Endothelial cell (in vitro differentiated cells): ENCODE measurements at regions not wholly inside any gene's neighbourhood (a gene's known extent, or its start where the extent isn't known, plus 50 kb on each side); places are given as distances from the start of the nearest gene placed in this dataset.

Experiments used
- DNase-seq: peaks from one replicate; pipeline ENCODE4 v3.0.0; 2021; ENCODE audit warnings: low spot score
- H3K27ac Mint-ChIP-seq: one replicate; pipeline ENCODE4 v1.8.0; 2021; ENCODE audit warnings: mixed read lengths, inconsistent platforms; ENCODE audit not compliant: unreplicated experiment
- H3K27me3 Mint-ChIP-seq: one replicate; pipeline ENCODE4 v1.8.0; 2021; ENCODE audit warnings: mild to moderate bottlenecking, moderate library complexity, mixed read lengths, inconsistent platforms; ENCODE audit not compliant: unreplicated experiment
- H3K36me3 Mint-ChIP-seq: one replicate; pipeline ENCODE4 v1.8.0; 2021; ENCODE audit warnings: mild to moderate bottlenecking, low read depth, mixed read lengths, inconsistent platforms; ENCODE audit not compliant: unreplicated experiment
- H3K4me1 Mint-ChIP-seq: one replicate; pipeline ENCODE4 v1.8.0; 2021; ENCODE audit warnings: mild to moderate bottlenecking, mixed read lengths, inconsistent platforms; ENCODE audit not compliant: unreplicated experiment
- H3K4me3 Mint-ChIP-seq: one replicate; pipeline ENCODE4 v1.8.0; 2021; ENCODE audit warnings: mild to moderate bottlenecking, mixed read lengths, inconsistent platforms; ENCODE audit not compliant: unreplicated experiment
- H3K9me3 Mint-ChIP-seq: one replicate; pipeline ENCODE4 v1.8.0; 2021; ENCODE audit warnings: mixed read lengths, inconsistent platforms; ENCODE audit not compliant: unreplicated experiment
- CTCF ChIP-seq: fragments of 200-600 bp; sonication (generic); IDR thresholded peaks from one replicate; pipeline ENCODE4 v1.5.0; 2021; ENCODE audit warnings: antibody characterized with exemption; ENCODE audit not compliant: unreplicated experiment

GRCh38 chr11:129595038-129595962, 219.7 kb downstream of the BARX2 start:
- Mint-ChIP-seq H3K27ac (no peak overlapping the region), H3K4me3 (no peak overlapping the region), H3K27me3 (no peaks in the 10 kb centered on the region), H3K36me3 (no peaks in the 10 kb centered on the region), H3K9me3 (no peaks in the 10 kb centered on the region), H3K4me1 (no peaks in the 10 kb centered on the region)
- TF ChIP-seq CTCF, result no peak
- no peak for DNase-seq

- no peaks in the 10 kb centered on the region for H3K36me3 Mint-ChIP-seq
- no peak for TF ChIP-seq CTCF
- no peaks in the 10 kb centered on the region for H3K27me3 Mint-ChIP-seq
- H3K4me1 Mint-ChIP-seq, result no peaks in the 10 kb centered on the region
- H3K27ac Mint-ChIP-seq, result no peak overlapping the region
- H3K4me3 Mint-ChIP-seq, result no peak overlapping the region
- DNase-seq, result no peak
- no peaks in the 10 kb centered on the region for H3K9me3 Mint-ChIP-seq
Observed at GRCh38 chr11:129596351-129596750, 219.3 kb upstream of the TMEM45B start.

GRCh38 chr11:129598378-129598777, 217.3 kb upstream of the TMEM45B start:
- no peaks in the 10 kb centered on the region for H3K9me3 Mint-ChIP-seq
- TF ChIP-seq CTCF, result no peak
- H3K27ac Mint-ChIP-seq, result no peak overlapping the region
- H3K4me3 Mint-ChIP-seq, result no peak overlapping the region
- H3K4me1 Mint-ChIP-seq, result no peaks in the 10 kb centered on the region
- DNase-seq, result no peak
- no peaks in the 10 kb centered on the region for H3K36me3 Mint-ChIP-seq
- H3K27me3 Mint-ChIP-seq, result peaks cover 4% of the 10 kb centered on the region

DNA sequence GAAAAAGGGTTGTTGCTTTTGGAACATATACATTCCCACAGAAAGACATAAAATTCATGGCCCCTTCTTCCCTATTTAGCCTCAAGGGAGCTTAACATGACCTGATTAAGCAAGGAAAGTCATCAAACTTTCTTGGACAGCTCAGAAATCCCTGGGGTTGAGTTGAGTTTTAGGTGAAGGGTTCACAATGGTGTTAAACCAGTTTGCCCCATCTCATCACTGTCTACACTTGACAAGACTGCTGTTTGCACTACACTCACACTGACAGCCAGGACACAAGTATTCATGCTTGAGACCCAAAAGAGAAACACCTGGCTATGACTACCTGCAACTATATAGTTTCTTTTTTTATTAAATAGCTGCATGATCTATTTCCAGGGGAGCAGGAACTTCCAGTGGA, 209.8 kb upstream of the TMEM45B start:
- H3K4me1 Mint-ChIP-seq, result no peaks in the 10 kb centered on the region
- H3K27me3 Mint-ChIP-seq, result peaks cover 5% of the 10 kb centered on the region
- H3K36me3 Mint-ChIP-seq, result no peaks in the 10 kb centered on the region
- no peak for DNase-seq
- no peak overlapping the region for H3K27ac Mint-ChIP-seq
- no peak overlapping the region for H3K4me3 Mint-ChIP-seq
- no peaks in the 10 kb centered on the region for H3K9me3 Mint-ChIP-seq
- TF ChIP-seq CTCF, result no peak

- no peaks in the 10 kb centered on the region for H3K9me3 Mint-ChIP-seq
- no peak for TF ChIP-seq CTCF
- no peak for DNase-seq
- H3K4me1 Mint-ChIP-seq, result no peaks in the 10 kb centered on the region
- H3K4me3 Mint-ChIP-seq, result no peak overlapping the region
- H3K36me3 Mint-ChIP-seq, result no peaks in the 10 kb centered on the region
- H3K27me3 Mint-ChIP-seq, result peaks cover 2% of the 10 kb centered on the region
- H3K27ac Mint-ChIP-seq, result no peak overlapping the region
Observed at GRCh38 chr11:129608711-129609110, 206.9 kb upstream of the TMEM45B start.
